B cell (primary cell): ENCODE measurements at regions not wholly inside any gene's neighbourhood (a gene's known extent, or its start where the extent isn't known, plus 50 kb on each side); places are given as distances from the start of the nearest gene placed in this dataset.

Source experiments
- CTCF ChIP-seq: fragments of 200-600 bp; IDR thresholded peaks from one replicate; pipeline ENCODE4 v1.8.0; 2022; ENCODE audit warnings: antibody characterized with exemption, mild to moderate bottlenecking
- EZH2 ChIP-seq: IDR thresholded peaks from 2 replicates; pipeline ENCODE4 v1.6.1; 2012; ENCODE audit warnings: borderline replicate concordance, low read depth, mild to moderate bottlenecking, moderate library complexity, low read length; ENCODE audit not compliant: insufficient read depth, poor library complexity, severe bottlenecking

GRCh38 chr21:38726482-38726881, 79.2 kb upstream of the ETS2 start:
- TF ChIP-seq EZH2 (no peak), CTCF (no peak)
